Hindlimb muscle (tissue), 1 donor: ENCODE measurements at regions not wholly inside any gene's neighbourhood (a gene's known extent, or its start where the extent isn't known, plus 50 kb on each side); places are given as distances from the start of the nearest gene placed in this dataset.

ENCODE experiments used
- DNase-seq: peaks from one replicate; pipeline ENCODE4 v3.0.0-alpha.2; 2013

- DNase-seq: no peak
These were observed 248.8 kb downstream of the HS3ST3A1 start for GRCh38 chr17:13352747-13353415.

DNA sequence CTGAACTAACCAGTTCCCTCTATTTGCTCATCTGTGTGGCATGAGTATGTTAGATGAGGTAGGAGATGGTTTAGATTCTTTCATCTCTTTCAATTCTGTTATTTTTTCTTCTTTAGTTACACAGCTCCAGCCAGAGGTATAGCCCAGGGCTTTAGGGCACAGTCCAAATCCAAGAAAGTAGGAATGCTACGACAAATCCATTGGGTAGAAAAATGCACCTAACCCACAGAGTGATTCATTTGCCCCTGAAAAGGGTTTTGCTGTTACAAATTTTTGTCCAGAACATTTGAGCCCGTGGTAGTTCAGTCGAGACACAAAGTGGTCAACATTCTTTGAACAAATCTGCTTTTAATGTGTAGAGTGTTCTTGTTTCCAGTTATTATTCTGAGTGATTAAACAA, 250.7 kb downstream of the HS3ST3A1 start:
- no peak for DNase-seq

DNA sequence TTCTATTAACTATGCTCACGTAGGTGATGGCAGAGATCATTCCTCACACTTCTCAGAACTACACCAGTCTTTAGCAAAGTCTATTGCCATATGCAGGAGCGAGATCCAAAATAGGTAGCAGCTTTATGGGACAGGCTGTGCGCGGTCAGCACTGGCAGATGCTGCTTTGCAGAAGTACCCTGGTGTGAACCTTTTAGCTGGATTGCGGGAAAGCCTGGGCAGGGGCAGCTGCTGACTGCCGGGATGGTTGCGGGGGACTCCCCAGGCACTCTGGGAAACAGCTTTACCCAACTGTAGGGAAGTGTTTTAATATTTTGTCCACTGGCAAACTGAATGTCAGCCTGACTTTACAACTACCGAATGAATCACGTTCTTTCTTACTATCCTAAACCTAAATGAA, 251.3 kb downstream of the HS3ST3A1 start:
- DNase-seq: no peak

GRCh38 chr17:13346996-13347762, 254.6 kb downstream of the HS3ST3A1 start:
- no peak for DNase-seq

GRCh38 chr17:13346592-13346991, 255.1 kb downstream of the HS3ST3A1 start:
- DNase-seq: no peak

GRCh38 chr17:13346081-13346533, 255.6 kb downstream of the HS3ST3A1 start:
- DNase-seq: no peak

- DNase-seq: no peak
These were observed 263.3 kb downstream of the HS3ST3A1 start for GRCh38 chr17:13338421-13338820.

DNA sequence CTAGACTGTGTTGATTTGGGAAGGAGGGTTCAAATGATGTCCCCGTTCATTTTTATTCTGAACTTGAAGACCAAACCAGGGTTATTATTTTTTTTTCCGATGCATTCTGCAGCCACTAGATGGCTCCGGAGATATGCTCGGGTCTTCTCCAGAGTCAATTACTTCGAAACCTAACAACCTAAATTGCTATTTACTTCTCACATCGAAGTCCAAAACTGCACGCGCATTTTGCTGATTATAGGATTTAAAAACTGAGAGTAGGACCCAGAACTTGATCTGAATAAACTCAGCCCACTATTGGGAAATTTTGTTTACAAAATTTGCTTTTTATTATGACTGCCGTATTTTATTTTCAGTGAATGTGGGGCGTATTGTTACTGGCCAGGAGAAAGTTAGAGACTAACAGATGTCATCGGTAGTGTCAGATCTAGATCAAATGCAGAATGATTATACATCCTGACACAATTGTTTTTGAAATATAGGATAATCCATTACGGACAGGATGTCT, 263.8 kb downstream of the HS3ST3A1 start:
- peak; percentile 54 for DNase-seq

- no peak for DNase-seq
These were observed 264.6 kb downstream of the HS3ST3A1 start for GRCh38 chr17:13337151-13337550.

DNA sequence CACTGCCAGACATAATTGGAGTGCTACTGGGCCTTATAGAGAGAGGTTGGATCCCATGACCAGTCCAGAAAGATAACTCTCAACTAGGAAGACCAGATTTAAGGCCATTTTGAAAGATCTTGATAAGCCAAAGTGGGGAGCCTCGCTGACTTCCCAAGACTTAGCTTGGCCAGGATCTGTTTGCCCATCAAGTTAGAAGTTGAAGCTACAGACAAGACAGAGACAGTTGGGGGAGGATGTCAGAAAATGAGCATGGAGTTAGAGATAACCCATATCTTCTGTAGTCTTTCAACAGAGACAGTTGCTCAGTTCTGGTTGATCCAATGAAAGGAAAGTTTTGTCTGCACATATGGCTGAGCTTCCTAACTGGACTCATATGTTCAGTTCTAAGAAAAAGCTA, 267.4 kb downstream of the HS3ST3A1 start:
- DNase-seq: no peak

- DNase-seq: no peak
These were observed 268.1 kb downstream of the HS3ST3A1 start for GRCh38 chr17:13333661-13334060.

DNA sequence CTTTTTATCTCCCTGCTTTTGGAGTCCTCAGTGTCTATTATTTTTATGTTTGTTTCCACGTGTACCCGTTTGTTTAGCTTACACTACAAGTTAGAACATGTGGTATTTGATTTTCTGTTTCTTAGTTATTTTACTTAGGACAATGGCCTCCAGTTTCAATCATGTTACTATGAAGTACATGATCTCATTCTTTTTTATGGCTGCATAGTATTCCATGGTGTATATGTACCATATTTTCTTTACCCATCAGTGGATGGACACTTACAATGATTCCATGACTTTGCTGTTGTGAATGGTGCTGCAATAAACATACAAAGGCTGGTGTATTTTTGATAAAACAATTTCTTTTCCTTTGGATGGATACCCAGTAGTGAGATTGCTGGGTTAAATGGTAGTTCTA, 269.5 kb downstream of the HS3ST3A1 start:
- DNase-seq: no peak

GRCh38 chr17:13329421-13329820, 272.3 kb downstream of the HS3ST3A1 start:
- no peak for DNase-seq

GRCh38 chr17:13323990-13324389, 277.7 kb downstream of the HS3ST3A1 start:
- no peak for DNase-seq

- DNase-seq: no peak
These were observed 279.6 kb downstream of the HS3ST3A1 start for GRCh38 chr17:13321951-13322701.

DNA sequence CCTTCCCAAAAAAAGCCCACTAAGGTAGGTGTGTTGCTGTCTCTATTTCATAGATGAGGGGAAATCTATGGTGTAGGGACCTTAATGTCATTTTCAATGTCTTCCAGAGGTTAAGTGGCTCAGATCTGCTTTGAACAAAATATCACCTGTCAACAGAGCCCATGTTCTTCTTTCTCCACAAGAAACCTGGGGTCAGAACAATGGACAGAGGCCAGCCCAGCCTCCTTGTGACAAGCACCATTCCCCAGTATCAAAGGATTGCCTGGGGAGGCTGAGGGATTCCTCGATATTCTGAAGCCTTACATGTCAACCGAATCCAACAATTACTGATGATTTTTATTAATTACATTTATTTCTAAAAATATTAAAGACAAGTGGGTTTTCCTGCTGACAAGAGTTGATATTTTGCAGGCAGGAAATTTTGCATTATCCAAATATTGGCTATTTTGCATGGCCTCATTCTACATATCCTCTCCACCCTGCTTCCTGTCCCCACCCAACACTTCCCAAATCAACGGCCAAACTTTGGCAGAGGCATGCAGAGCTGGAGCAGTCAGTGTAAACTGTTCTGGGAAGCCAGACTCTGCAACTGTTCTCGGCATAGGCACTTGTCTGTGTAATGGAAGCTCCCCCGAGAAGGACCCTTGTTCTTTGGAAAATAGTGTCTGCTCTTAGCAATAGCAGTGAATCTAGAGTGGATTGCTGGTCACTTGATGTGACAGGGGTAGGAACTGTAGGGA, 281.5 kb downstream of the HS3ST3A1 start:
- DNase-seq: no peak

DNA sequence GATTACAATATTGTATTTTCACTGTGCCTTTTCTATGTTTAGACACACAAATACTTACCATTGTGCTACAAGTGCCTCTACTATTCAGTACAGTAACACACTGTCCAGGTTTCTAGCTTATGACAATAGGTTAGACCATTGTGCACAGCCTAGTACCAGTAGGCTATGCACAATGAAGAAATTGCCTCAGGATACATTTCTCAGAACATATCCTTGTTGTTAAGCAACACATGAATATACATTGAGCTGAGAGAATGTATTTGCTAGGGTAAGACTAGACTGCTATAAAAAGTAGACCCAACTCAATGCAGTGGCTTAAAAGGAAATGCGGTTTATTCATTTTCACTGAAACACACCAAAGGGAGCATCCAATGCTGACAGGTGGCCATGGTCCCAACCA, 285.1 kb downstream of the HS3ST3A1 start:
- DNase-seq: no peak

GRCh38 chr17:13311306-13311705, 290.4 kb downstream of the HS3ST3A1 start:
- DNase-seq: no peak

DNA sequence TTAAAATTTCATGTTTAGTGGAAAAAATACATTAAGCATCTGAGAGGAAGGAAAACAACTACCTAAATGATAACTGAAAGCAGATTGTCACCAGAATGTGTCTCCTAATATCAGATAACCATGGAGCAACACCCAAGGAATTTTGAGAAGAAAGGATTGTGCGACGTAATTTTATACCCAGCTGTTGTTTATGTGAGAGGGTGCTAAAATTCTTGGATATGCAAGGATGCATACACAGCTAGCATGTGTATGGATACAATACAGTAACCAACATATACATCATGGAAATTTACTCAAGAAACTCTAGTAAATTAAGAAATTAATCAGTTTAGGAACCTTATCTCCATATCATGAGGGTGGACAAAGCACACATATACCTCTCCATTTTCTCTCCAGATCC, 290.9 kb downstream of the HS3ST3A1 start:
- DNase-seq: no peak

DNA sequence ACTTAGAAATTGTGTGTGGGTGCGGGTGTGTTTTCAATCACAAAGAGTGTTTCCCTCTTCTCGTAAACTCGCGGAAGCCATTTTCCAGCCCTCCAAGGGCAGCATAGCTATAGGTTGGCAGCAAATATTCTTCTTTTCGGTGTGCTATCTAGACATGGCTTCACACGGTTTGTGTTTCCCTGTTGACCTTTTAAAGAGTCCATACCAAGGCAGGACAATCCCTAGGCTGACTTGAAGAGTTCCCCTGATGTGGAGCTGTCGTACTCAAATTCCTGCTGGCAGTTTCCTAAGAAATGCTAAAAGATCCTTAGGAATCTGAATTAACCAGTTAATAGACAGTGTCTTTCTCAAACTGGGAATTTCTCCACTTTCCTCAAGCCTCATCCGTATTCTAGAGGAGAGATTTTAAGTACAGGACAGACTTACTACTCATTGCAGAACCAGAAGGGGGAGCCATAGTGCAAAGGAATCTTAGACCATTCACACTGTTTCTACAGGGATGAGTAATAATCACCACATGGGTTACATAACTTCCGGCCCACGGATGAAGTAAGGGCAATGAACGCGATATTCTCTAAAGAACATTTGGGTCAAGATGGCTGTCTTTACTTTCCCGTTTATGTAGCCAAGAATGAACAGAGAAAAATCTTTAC, 288.6 kb upstream of the ELAC2 start:
- DNase-seq: peak; percentile 9

DNA sequence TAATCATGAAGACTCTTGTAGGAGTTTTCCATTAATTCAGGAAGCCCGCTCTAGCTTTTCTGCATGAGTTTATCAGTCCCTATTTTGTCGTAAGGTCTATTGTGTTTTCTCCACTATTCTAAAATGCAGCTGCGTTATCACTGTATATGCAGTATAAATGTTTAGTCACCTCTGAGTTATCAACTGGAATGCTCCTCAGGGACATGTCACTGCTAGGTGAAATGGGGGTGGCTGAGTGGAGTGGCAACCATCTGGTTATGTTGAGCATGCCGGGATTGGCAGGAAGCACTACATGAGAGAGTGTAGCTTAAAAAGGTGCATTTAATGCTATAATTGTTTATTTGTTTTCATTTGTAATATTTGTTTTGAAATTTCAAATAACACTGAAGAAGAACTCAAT, 285.2 kb upstream of the ELAC2 start:
- DNase-seq: no peak

GRCh38 chr17:13302419-13302818, 284.6 kb upstream of the ELAC2 start:
- no peak for DNase-seq
